ENCODE measurements at regions not wholly inside any gene's neighbourhood (a gene's known extent, or its start where the extent isn't known, plus 50 kb on each side); places are given as distances from the start of the nearest gene placed in this dataset.
"Not testable (repeated sequence)": the region's sequence is repeated elsewhere in the genome, so short reads cannot be mapped to it uniquely, and the experiment has no call there.

DNA sequence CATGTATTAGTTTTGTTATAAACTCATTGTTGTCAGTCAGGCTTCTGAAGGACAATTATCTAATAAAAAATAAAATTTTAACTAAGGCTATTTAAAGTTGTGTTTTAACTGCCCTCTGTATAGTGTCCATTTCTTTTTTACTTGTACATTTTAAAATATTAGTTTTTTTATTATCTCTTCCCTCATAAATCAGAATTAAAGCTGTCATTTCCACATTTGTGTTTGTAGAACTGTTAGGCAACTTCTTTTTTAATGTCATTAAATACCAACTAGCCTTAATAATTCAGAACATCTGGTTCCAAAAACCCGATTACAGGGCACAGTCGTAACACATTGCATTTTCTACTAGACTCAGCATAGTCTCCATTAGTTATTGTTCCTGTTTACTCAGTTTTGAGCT lies 1749.0 kb upstream of the CELF4 start:
- FAIRE-seq: no peak

DNA sequence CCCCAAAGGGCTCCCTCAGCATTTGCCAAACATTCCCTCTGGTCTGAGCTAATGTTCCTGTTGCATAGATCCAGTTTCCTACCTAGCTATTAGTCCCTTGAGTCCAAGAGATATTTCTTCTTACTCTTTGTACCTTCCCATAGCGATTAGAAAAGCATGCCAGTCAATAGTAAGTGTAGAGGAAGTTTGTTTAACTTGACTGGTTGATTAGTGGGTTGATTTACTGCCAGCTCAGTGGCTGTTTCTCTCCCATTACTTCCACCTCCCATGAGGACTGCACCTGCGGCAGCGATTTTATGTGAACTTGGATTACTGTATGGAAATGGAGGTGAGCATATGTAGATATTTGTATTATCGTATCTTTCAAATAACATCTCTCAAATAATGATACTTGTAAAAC lies 1748.4 kb upstream of the CELF4 start:
- FAIRE-seq: no peak

DNA sequence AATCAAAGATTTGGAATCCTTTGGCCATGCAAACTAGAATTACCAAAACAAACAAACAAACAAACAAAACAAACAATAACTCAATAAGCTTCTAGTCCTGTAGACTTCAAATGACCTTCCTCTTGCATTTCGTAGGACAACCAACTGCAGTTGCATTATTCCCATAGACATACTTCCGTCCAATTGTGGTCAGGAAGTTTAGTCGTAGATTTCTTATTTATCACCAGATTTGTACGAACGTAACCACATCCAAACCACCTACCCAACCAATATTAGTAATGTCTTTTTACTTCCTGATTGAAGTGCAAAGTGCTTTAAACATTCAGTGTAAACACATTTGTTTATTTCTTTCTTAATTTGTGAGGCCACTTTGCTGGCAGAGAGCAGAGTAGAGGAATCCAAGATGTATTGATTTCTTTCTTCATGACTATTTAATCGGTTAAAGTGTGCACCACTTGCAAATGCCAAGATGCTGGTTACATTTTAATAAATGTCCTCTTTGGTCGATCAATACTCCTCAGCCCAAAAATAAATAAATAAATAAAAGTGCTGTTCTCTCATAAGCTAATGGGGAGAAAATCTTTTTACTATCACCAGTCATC lies 1745.6 kb upstream of the CELF4 start:
- FAIRE-seq: no peak

- FAIRE-seq: not testable (repeated sequence)
These were observed 1743.4 kb upstream of the CELF4 start for GRCh38 chr18:39308931-39309521.

GRCh38 chr18:39305766-39306165 lies 1740.2 kb upstream of the CELF4 start:
- no peak for FAIRE-seq

DNA sequence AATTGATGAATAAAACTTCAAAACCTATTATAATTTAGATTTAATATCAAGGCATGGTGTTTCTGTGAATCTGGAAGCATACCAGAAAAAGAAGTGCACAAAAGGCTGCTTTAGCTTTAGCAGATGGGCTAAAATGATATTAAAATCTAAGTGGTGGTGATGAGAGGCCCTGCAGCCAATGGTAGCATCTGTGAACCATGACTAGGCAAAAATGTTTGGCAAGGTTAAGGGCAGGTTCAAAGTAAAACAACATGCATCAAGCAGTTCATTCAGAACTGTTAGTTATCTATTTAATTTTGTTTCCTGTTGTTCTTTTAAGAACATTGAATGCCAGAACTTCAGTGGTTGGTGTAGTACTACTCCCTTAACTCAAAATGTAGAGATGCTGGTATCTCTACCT lies 1736.9 kb upstream of the CELF4 start:
- FAIRE-seq: no peak

DNA sequence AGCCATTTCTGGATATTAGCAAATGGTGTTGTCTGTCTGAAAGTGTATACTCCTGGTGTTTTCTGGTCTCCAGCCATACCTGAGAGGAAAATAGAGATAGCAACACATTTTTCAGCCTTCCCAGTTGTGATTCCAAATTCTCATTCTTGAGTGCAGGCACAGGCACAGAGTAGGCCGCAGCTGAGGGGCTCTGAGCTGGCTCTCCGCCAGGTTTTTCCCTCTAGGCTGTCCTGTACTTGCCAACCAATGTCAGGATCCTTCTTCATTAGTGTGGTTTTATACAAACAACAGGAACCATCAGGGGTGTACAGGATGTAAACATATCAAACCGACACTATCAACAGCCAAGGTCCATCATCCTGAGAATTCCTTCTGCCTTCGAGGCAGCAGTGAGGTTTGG lies 1733.6 kb upstream of the CELF4 start:
- FAIRE-seq: no peak

GRCh38 chr18:39297225-39297624 lies 1731.6 kb upstream of the CELF4 start:
- FAIRE-seq: no peak

DNA sequence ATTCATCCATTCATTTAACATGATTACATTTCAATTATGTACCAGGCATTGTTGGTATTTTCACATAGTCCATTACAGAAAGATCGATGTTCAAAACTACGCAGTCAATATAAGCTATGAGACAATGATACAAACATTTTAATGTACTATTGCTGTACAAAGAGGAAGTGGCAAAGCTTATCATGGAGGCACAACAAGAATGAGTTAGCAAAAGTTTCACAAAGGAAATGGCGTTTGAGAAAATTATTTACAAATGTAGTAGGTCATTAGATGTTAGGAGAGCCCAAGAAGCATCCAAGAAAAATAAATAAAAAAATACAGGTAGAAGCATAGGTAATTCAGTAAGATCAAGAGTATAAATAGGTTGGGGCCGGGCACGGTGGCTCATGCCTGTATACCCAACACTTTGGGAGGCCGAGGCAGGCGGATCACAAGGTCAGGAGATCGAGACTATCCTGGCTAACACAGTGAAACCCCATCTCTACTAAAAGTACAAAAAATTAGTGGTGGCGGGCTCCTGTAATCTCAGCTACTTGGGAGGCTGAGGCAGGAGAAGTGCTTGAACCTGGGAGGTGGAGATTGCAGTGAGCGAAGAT lies 1730.8 kb upstream of the CELF4 start:
- FAIRE-seq: no peak

- FAIRE-seq: no peak
These were observed 1711.2 kb upstream of the CELF4 start for GRCh38 chr18:39276764-39277163.

DNA sequence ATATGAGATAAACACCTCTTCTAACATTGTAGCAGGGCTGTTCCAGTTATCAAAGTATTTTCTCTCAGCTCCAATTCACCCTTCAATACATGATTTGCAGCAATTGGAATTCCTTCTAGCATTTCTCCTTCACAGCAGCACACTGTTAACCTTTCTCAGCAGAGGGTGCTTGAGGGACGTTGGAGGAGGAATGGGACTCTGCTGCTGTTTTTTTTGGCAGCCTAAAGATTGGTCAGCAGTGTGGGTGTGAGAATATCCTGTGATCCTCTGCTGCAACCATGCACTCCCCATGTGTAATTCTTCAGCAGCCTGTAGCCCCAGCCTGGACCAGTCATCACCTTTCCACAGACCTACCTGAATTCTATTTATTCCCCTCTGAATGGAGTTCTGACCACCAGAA lies 1708.9 kb upstream of the CELF4 start:
- no peak for FAIRE-seq

- FAIRE-seq: no peak
These were observed 1706.6 kb upstream of the CELF4 start for GRCh38 chr18:39272230-39272629.

GRCh38 chr18:39271654-39272053 lies 1706.1 kb upstream of the CELF4 start:
- FAIRE-seq: no peak

GRCh38 chr18:39260565-39260964 lies 1695.0 kb upstream of the CELF4 start:
- FAIRE-seq: no peak

DNA sequence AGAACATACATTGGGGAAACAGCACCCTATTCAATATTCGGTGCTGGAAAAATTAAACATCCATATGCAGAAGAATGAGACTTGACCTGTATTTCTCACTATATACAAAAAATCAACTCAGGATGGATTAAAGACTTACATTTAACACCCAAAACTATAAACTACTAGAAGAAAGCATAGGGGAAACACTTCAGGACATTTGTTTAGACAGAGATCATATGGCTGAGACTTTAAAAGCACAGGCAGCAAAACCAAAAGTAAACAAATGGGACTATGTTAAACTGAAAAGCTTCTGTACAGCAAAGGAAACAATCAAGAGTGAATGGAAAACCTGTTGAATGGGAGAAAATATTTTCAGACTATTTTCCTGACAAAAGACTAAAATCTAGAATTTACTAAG lies 1694.1 kb upstream of the CELF4 start:
- no peak for FAIRE-seq

GRCh38 chr18:39244242-39244641 lies 1678.6 kb upstream of the CELF4 start:
- FAIRE-seq: no peak

DNA sequence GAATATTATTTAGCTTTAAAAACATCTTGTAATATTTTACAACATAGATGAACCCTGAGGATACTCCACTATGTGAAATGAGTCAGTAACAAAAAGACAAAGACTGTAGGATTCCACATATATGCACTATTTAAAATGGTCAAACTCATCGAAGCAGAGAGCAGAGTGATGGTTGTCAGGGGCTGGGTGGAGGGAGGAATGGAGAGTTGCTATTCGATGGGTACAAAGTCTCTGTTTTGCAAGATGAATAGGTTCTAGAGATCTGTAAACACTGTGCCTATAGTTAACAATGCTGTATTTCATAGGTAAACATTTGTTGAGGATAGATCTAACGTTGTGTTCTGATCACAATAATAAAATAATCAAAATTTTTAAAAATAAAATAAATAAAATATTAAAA lies 1675.9 kb upstream of the CELF4 start:
- FAIRE-seq: no peak

GRCh38 chr18:39238981-39239660 lies 1673.5 kb upstream of the CELF4 start:
- FAIRE-seq: no peak

GRCh38 chr18:39235118-39235719 lies 1669.6 kb upstream of the CELF4 start:
- FAIRE-seq: no peak

- FAIRE-seq: no peak
These were observed 1667.3 kb upstream of the CELF4 start for GRCh38 chr18:39232937-39233336.

GRCh38 chr18:39232490-39232889 lies 1666.9 kb upstream of the CELF4 start:
- no peak for FAIRE-seq

DNA sequence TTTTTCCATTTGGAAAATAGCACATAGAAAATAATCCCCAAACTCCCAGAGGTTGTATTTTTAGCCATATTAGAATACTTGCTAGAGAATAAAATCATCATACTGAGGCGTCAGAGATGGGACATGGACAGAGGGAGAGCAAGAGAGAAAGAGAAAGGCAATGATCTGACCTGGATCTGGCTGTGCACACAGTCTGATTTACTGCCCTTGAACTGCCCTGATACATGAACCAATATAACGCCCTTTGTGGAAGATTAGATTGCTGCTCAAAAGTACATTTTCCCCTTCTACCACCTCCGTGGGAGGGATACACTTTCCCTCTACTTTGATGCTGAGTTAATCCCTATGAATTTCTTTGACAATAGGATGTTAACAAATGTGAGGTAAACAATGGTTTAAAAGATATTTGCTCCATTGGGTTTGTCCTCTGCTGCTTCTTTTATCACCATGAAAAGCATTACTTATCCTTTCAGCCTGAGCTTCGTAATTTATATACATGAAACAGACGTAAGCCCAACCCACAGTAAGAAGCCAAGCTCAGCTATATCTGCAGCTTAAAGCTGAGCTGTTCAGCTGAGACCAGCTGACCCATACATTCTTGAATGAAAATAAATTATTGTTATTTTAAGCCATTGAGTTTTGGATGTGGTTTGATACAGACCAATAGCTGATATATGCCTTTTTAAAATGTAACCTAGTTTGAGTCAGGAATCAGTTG lies 1664.6 kb upstream of the CELF4 start:
- FAIRE-seq: no peak

DNA sequence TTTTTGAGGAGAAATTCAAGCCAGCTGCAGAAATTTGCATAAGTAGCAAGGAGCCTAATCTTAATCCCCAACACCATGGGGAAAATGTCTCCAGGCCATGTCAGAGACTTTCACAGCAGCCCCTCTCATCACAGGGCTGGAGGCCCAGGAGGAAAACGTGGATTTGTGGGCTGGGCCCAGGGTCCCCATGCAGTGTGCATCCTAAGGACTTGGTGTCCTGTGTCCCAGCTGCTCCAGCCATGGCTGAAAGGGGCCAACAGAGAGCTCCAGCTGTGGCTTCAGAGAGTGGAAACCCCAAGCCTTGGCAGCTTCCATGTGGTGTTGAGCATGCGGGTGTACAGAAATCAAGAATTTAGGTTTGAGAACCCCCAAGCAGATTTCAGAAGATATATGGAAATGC lies 1662.2 kb upstream of the CELF4 start:
- not testable (repeated sequence) for FAIRE-seq

All from TTC549 (cell line).